OCI-LY3 (cell line): ENCODE measurements at regions not wholly inside any gene's neighbourhood (a gene's known extent, or its start where the extent isn't known, plus 50 kb on each side); places are given as distances from the start of the nearest gene placed in this dataset.
"Not testable (repeated sequence)": the region's sequence is repeated elsewhere in the genome, so short reads cannot be mapped to it uniquely, and the experiment has no call there.

Source experiments
- H2AFZ ChIP-seq: fragments of 200-600, 300-600 bp; shearing (Covaris generic); 2 replicates; pipeline ENCODE4 v1.6.0; 2014; ENCODE audit warnings: antibody characterized with exemption, low read depth, low read length
- H3K27ac ChIP-seq: fragments of 200-600, 300-600 bp; sonication (generic); 2 replicates; pipeline ENCODE4 v1.5.1; 2014; ENCODE audit warnings: mild to moderate bottlenecking, low read length, moderate library complexity, mixed read lengths
- H3K27me3 ChIP-seq: fragments of 200-600, 300-600 bp; sonication (generic); 2 replicates; pipeline ENCODE4 v1.6.1; 2014; ENCODE audit warnings: low read depth, low read length, mixed read lengths
- H3K36me3 ChIP-seq: fragments of 200-600, 300-600 bp; sonication (generic); replicated peaks from 2 replicates; pipeline ENCODE3; 2014; ENCODE audit warnings: low read depth, low read length, mixed read lengths
- H3K4me1 ChIP-seq: fragments of 300-600, 200-600 bp; sonication (generic); 2 replicates; pipeline ENCODE4 v1.6.1; 2014; ENCODE audit warnings: low read length, mixed read lengths
- H3K4me2 ChIP-seq: fragments of 200-600, 300-600 bp; sonication (generic); 2 replicates; pipeline ENCODE4 v1.6.1; 2014; ENCODE audit warnings: low read length, mixed read lengths
- H3K4me3 ChIP-seq: fragments of 300-600, 200-600 bp; sonication (generic); 2 replicates; pipeline ENCODE4 v1.5.1; 2014; ENCODE audit warnings: antibody characterized with exemption, mild to moderate bottlenecking, low read length, moderate library complexity
- H3K79me2 ChIP-seq: fragments of 300-600, 200-600 bp; shearing (Covaris generic); 2 replicates; pipeline ENCODE4 v1.6.1; 2014; ENCODE audit warnings: mild to moderate bottlenecking, low read length, mixed read lengths
- H3K9ac ChIP-seq: fragments of 300-600, 200-600 bp; shearing (Covaris generic); 2 replicates; pipeline ENCODE4 v1.6.0; 2014; ENCODE audit warnings: mild to moderate bottlenecking, low read length, moderate library complexity
- H3K9me3 ChIP-seq: fragments of 200-600, 300-600 bp; shearing (Covaris generic); 2 replicates; pipeline ENCODE4 v1.6.1; 2014; ENCODE audit warnings: low read length, mixed read lengths; ENCODE audit not compliant: insufficient read depth
- H4K20me1 ChIP-seq: fragments of 200-600, 300-600 bp; sonication (generic); 2 replicates; pipeline ENCODE4 v1.6.1; 2016; ENCODE audit warnings: low read length, mixed read lengths; ENCODE audit not compliant: insufficient read depth
- EZH2phosphoT487 ChIP-seq: fragments of 200-600 bp; shearing (Covaris generic); IDR thresholded peaks from 2 replicates; pipeline ENCODE4 v1.6.1; 2018; ENCODE audit warnings: antibody characterized with exemption, mixed run types, low read depth
- TF ChIP-seq, protein P1 (sequence below): fragments of 200-600, 300-600 bp; sonication (generic); IDR thresholded peaks from 2 replicates; pipeline ENCODE4 v1.5.1; 2014; ENCODE audit warnings: antibody characterized with exemption, low read length, low read depth

DNA sequence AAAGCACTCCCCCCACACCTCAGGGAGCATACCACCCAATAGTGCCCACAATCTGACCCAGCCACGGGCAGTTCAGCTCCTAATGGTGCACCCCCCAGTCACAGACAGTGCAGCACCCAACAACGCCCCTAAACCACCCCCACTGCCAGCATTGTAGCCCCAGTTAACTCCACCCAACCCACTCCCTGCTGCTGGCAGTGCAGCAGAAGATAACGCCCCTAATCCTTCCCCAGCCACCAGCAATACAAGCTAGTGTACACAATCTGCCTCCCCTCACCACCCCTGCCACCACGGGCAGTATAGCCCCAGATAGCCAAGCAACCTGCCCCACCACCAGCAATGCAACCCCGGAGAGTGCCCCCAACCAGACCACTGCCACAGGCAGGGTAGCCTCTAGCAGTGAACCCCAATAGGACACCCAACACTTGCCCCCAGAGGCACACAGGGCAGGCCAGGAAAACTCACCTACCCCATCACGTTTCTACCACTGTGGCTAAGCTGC is 175.3 kb downstream of the USP22 start:
- not testable (repeated sequence) for H3K27me3 ChIP-seq, H2AFZ ChIP-seq, H3K9me3 ChIP-seq, H3K79me2 ChIP-seq, H3K36me3 ChIP-seq, H4K20me1 ChIP-seq, H3K4me2 ChIP-seq, H3K9ac ChIP-seq, H3K4me1 ChIP-seq, H3K4me3 ChIP-seq, H3K27ac ChIP-seq

DNA sequence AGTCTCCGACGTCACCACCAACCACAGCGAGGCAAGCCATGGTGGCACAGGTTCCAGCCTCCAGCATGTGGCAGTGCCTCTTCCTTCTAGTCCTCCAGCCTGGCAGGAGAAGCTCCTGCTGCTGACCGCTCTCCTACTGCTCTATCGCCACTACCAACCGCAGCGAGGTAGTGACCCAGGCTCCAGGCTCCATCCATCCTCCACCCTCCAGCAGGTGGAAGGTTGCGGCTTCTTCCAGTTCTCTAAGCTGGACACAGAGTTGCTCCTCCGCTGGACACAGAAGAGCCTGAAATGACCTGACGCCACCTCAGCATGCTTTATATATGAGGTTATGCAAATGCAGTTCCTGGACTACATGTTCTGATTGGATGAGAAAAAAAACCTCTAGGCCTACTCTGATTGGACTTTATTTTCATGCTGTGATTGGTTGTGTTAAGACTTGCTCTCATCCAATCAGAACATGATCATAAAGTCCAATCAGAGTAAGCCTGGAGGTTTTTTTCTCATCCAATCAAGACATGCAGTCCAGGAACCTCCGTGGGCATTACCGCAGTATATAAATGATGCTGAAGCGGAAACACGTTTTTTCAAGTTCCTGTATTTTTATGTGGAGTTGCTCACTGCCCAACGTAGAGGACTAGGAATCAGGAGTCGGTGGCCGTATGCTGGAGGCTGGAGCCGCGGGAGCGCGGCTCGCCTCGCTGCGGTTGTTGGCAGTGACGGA is 174.7 kb downstream of the USP22 start:
- not testable (repeated sequence) for H3K36me3 ChIP-seq, H2AFZ ChIP-seq, H3K9me3 ChIP-seq, H3K79me2 ChIP-seq, H3K4me3 ChIP-seq, H4K20me1 ChIP-seq, H3K4me1 ChIP-seq, H3K27me3 ChIP-seq, H3K4me2 ChIP-seq, H3K9ac ChIP-seq, H3K27ac ChIP-seq

DNA sequence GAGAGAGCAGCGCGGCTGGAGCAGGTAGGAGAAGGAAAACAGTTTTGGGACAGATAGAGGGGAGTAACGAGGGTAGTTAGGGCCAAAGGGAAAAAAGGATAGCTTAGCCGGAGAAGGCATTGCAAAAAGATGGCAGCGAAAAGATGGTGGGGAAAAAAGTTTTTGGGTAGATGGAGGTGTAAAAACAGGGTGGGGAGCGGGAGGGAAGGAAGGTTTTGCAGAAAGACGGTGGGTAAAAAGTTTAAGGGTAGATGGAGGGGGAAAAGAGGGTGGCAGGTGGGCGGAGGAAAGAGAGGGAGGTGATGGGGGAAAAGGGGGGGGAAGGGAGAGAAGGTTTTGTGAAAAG is 174.2 kb downstream of the USP22 start:
- H3K79me2 ChIP-seq, H3K4me3 ChIP-seq, H4K20me1 ChIP-seq, H3K27ac ChIP-seq, H2AFZ ChIP-seq, H3K4me1 ChIP-seq, H3K9me3 ChIP-seq, H3K9ac ChIP-seq, H3K36me3 ChIP-seq, H3K27me3 ChIP-seq, H3K4me2 ChIP-seq: not testable (repeated sequence)

- not testable (repeated sequence) for H4K20me1 ChIP-seq, H3K9me3 ChIP-seq, H3K27me3 ChIP-seq, H3K36me3 ChIP-seq, H2AFZ ChIP-seq, H3K4me3 ChIP-seq, H3K27ac ChIP-seq, H3K79me2 ChIP-seq, H3K4me2 ChIP-seq, H3K9ac ChIP-seq, H3K4me1 ChIP-seq
Measured at GRCh38 chr17:20873173-20873572, 169.6 kb downstream of the USP22 start.

DNA sequence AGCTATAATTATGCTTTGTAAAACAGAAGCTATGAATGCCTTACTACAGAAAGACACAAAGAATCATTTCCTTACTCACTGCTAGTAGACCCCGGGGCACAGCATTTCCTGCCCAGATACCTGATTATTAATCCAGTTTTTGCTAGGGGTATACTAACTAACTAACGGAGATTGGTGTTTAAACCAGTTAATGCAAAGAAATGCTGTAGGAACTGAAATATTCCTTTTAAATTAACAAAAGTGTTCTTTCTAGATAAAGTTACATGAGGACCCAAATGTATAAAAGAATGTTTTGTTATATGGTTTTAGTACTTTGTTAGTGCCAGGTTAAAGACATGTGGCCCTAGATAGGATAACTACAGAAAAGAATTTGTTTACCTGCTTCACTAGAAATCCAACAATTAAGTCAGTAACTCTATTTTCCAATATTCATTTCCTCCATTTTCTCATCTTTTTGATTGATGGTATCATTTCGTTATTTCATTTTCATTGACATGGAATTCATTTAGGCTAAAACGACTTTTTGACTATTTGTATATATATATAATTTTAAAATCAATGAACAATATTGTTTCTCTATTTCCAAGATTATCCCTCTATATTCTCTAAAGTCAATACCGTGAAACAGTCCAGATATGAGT is 169.0 kb downstream of the USP22 start:
- not testable (repeated sequence) for H3K27me3 ChIP-seq, H3K4me2 ChIP-seq, H3K79me2 ChIP-seq, H3K9me3 ChIP-seq, H3K36me3 ChIP-seq, H2AFZ ChIP-seq, H3K4me3 ChIP-seq, H3K27ac ChIP-seq, H3K4me1 ChIP-seq, H4K20me1 ChIP-seq, H3K9ac ChIP-seq

- not testable (repeated sequence) for H3K9me3 ChIP-seq, H3K79me2 ChIP-seq, H3K27me3 ChIP-seq, H2AFZ ChIP-seq, H3K27ac ChIP-seq, H3K36me3 ChIP-seq, H3K9ac ChIP-seq, H3K4me3 ChIP-seq, H4K20me1 ChIP-seq, H3K4me2 ChIP-seq, H3K4me1 ChIP-seq
Measured at GRCh38 chr17:20877384-20877783, 165.4 kb downstream of the USP22 start.

DNA sequence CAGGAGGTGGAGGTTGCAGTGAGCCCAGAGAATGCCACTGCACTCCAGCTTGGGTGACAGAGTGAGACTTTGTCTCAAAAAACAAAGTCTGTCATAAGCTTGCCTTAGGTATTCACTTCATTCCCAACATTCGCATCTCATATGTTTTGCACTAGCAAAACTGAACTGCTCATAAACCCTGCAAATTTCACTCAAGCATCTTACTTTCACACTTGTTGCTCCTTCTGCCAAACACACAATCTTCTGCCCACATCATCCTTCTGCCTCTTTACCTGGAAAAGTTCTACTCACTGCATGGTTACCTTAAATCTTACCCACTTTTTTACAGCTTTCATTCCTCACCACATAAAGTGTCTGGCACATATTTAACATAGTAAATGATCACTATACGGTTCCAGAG is 152.5 kb downstream of the USP22 start:
- Histone ChIP-seq H3K27me3 (no peaks in the 10 kb centered on the region), H2AFZ (no peak overlapping the region), H3K4me2 (no peak overlapping the region), H3K27ac (no peak overlapping the region), H3K36me3 (no peaks in the 10 kb centered on the region), H3K4me1 (no peaks in the 10 kb centered on the region), H3K9me3 (no peaks in the 10 kb centered on the region), H4K20me1 (no peaks in the 10 kb centered on the region), H3K9ac (no peak overlapping the region), H3K4me3 (no peak overlapping the region), H3K79me2 (no peaks in the 10 kb centered on the region)
- TF ChIP-seq, protein P1, sequence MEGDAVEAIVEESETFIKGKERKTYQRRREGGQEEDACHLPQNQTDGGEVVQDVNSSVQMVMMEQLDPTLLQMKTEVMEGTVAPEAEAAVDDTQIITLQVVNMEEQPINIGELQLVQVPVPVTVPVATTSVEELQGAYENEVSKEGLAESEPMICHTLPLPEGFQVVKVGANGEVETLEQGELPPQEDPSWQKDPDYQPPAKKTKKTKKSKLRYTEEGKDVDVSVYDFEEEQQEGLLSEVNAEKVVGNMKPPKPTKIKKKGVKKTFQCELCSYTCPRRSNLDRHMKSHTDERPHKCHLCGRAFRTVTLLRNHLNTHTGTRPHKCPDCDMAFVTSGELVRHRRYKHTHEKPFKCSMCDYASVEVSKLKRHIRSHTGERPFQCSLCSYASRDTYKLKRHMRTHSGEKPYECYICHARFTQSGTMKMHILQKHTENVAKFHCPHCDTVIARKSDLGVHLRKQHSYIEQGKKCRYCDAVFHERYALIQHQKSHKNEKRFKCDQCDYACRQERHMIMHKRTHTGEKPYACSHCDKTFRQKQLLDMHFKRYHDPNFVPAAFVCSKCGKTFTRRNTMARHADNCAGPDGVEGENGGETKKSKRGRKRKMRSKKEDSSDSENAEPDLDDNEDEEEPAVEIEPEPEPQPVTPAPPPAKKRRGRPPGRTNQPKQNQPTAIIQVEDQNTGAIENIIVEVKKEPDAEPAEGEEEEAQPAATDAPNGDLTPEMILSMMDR = no peak
- TF ChIP-seq EZH2phosphoT487 = no peak

- H3K36me3 ChIP-seq, H3K4me2 ChIP-seq, H4K20me1 ChIP-seq, H3K79me2 ChIP-seq, H2AFZ ChIP-seq, H3K9me3 ChIP-seq, H3K27ac ChIP-seq, H3K27me3 ChIP-seq, H3K4me3 ChIP-seq, H3K4me1 ChIP-seq, H3K9ac ChIP-seq: not testable (repeated sequence)
Measured at GRCh38 chr17:20895426-20895825, 147.4 kb downstream of the USP22 start.
